ENCODE measurements at regions not wholly inside any gene's neighbourhood (a gene's known extent, or its start where the extent isn't known, plus 50 kb on each side); places are given as distances from the start of the nearest gene placed in this dataset.

- TF ChIP-seq EP300 (IDR thresholded peaks at IDR 0.05; ENCODE audit: borderline replicate concordance in 1 of 2, low read depth in 1 of 2, low read length in 1 of 2) = peak; percentile 15 to 73; a peak in 1 of 4 replicates
- no peak for TF ChIP-seq CTCF (IDR thresholded peaks at IDR 0.05)
- TF ChIP-seq POLR2AphosphoS5 (IDR thresholded peaks at IDR 0.05; ENCODE audit: low read depth, low read length) = no peak
- peak; percentile 31; the same call in 1 of the 2 replicates for TF ChIP-seq FOXM1 (IDR thresholded peaks at IDR 0.05; ENCODE audit: low read depth)
- no peak for TF ChIP-seq MXI1 (IDR thresholded peaks at IDR 0.05; ENCODE audit: low read depth, low read length)
- no peak for TF ChIP-seq ZBTB33 (IDR thresholded peaks at IDR 0.05; ENCODE audit: borderline replicate concordance, low read depth)
- no peak for TF ChIP-seq NFIC (IDR thresholded peaks at IDR 0.05; ENCODE audit: borderline replicate concordance)
- peak; percentile 70 for TF ChIP-seq PBX3 (IDR thresholded peaks at IDR 0.05)
- no peak for TF ChIP-seq RAD21 (IDR thresholded peaks at IDR 0.05; ENCODE audit: low read length)
- no peak for TF ChIP-seq CHD2 (IDR thresholded peaks at IDR 0.05; ENCODE audit: low read length, partially characterized antibody)
- peak; percentile 41 for TF ChIP-seq TCF12 (IDR thresholded peaks at IDR 0.05)
- no peak for TF ChIP-seq MAX (IDR thresholded peaks at IDR 0.05; ENCODE audit: low read depth)
These were observed 105.6 kb upstream of the ELL2 start for GRCh38 chr5:96067251-96067650.

Data from SK-N-SH (cell line).